Cardiac septum (tissue), 1 donor: ENCODE measurements at regions not wholly inside any gene's neighbourhood (a gene's known extent, or its start where the extent isn't known, plus 50 kb on each side); places are given as distances from the start of the nearest gene placed in this dataset.
"Not testable (repeated sequence)": the region's sequence is repeated elsewhere in the genome, so short reads cannot be mapped to it uniquely, and the experiment has no call there.

Experiments
- DNase-seq: peaks from one replicate; pipeline ENCODE4 v3.0.0-alpha.2; 2020; ENCODE audit warnings: low spot score
- intact Hi-C: fragments of 100-400 bp; cut with DNase I; formaldehyde crosslinking; loops from one replicate; pipeline ENCODE4 v1.14.0; 2022
- donor health status: DM: no; HTN: no; CAD: no.

GRCh38 chrX:34426334-34426733 is 230.8 kb downstream of the TMEM47 start:
- intact Hi-C loops, result no loop called here
- DNase-seq, result no peak

DNA sequence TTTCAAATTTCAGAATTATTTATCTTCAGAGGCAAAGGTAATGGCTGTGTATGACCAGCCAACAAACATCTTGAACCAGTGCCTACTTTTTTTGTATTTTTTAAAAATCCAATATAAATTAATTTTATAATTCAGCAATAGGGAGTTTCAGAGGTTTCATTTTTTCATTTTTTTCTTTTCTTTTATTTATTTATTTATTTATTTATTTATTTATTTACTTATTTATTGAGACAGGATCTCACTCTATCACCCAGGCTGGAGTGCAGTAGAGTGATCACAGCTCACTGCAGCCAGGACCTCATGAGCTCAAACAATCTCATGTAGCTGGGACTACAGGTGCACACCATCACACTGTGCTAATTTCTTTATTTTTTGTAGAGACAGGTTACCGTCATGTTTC is 250.5 kb downstream of the TMEM47 start:
- intact Hi-C loops, result no loop called here
- no peak for DNase-seq

GRCh38 chrX:34404386-34405070 is 252.6 kb downstream of the TMEM47 start:
- intact Hi-C loops, result no loop called here
- no peak for DNase-seq

DNA sequence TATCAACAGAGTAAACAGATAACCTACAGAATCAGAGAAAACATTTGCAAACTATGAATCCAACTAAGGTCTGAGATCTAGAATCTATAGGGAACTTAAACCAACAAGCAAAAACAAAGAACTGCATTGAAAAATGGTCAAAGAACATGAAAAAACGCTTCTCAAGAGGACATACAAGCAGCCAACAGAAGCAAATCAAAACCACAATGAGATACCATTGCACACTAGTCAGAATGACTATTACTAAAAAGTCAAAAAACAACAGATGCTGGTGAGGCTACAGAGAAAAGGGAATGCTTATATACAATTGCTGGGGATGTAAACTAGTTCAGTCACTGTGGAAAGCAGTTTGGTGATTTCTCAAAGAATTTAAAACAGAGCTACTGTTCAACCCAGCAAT is 255.7 kb downstream of the TMEM47 start:
- DNase-seq, result no peak
- intact Hi-C loops, result no loop called here

GRCh38 chrX:34382416-34382815 is 250.3 kb upstream of the FAM47A start:
- DNase-seq, result no peak

DNA sequence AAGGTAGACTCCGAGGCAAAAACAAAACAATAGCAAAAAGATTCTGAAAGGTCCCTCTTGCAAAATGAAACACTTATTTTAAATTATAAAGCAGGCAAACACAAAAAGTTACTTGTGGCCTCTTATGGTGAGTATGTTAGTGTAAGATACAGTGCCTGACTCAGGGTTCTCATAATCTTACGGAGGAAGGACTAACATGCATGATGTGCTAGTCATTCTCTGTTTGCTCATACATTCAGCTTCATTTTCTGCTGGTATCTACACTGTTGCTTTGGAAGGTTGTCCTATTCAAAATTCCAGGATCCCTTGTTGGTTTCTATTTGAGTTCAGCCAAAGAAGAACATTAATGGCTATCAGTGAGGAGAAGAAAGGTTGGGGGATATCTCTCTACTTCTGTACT is 249.1 kb upstream of the FAM47A start:
- intact Hi-C loops, result no loop called here
- no peak for DNase-seq

More at GRCh38 chrX:34382416-34382815, 250.3 kb upstream of the FAM47A start:
- intact Hi-C loops, result no loop called here

GRCh38 chrX:34379891-34380290 is 247.8 kb upstream of the FAM47A start:
- intact Hi-C loops, result no loop called here

DNA sequence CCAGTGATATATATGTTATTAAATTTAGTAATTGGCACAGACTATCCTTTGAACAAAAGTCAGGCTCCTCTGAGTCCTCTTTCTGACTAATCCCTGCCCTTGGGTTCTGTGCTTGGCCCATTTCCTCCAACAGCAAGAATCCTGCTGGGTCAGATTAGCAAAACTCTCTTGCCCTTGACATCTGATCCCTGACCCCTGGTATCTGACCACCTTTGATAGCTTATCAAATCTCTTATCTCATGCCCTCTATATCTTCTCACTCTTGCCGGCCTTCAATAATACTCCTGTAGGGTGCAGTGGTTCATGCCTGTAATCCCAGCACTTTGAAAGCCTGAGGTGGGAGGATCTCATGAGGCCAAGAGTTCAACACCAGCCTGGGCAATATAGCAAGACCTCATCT is 245.5 kb upstream of the FAM47A start:
- no peak for DNase-seq
- intact Hi-C loops, result no loop called here

More at GRCh38 chrX:34379891-34380290, 247.8 kb upstream of the FAM47A start:
- DNase-seq, result no peak

GRCh38 chrX:34371754-34372153 is 239.6 kb upstream of the FAM47A start:
- no peak for DNase-seq
- intact Hi-C loops, result no loop called here

DNA sequence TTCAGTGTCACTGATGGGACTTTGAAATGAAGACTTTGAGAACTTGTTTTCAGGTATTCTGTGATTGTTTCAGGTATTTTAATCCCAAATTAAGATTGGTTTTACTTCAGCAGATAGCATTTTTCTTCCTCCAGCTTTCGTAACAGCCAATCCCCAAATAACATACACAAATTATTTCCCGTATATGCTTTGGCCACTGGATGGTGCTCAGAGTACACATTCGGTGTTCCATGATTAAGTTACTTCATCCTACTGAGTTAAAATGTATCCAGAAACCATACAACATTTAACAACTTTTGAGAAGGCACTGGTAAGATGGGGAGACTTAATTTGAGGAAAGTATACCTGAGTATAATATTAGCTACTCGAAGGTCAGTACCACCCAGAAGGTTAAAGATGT is 233.4 kb upstream of the FAM47A start:
- intact Hi-C loops, result no loop called here

GRCh38 chrX:34350561-34351335 is 218.6 kb upstream of the FAM47A start:
- intact Hi-C loops, result no loop called here
- no peak for DNase-seq

More for the DNA sequence above, 233.4 kb upstream of the FAM47A start:
- no peak for DNase-seq

GRCh38 chrX:34343001-34343400 is 210.9 kb upstream of the FAM47A start:
- intact Hi-C loops, result no loop called here
- no peak for DNase-seq

DNA sequence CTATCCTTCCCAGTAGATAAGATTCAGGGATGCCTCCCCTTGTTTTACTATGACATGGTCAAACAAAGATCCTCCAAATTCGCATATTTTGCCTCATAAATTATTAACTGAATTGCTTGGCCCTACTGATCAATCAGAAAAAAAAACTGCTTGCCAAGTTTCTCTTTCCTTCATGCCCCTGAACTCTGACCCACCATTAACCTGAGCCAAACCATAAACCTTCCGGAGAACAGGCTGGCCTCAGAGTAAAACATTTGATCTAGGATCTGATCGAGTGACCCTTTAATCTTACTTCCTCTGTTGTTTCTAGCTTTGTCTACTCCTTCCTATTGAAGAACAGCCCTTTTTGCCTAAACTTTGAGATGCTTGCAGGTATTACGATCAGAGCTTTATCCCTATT is 209.7 kb upstream of the FAM47A start:
- DNase-seq, result no peak
- intact Hi-C loops, result no loop called here

GRCh38 chrX:34341258-34341657 is 209.1 kb upstream of the FAM47A start:
- intact Hi-C loops, result no loop called here
- DNase-seq, result no peak

DNA sequence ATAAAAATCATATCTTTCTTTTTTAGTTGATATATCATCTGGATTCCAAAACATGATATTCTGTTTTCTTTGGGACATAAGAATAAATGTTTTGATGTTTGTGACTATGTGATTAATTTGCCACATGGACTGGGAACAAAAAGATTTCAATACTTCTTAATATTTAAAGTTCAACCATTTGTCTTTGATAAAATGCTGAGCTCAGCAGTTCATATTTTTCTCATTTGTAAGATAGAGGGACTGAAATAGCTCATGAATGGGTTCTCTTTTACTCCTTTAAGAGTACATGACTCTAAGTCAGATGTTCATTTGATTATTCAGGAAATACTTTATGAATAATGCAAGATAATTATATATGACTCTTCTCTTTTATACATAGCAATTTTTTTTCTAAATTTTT is 205.9 kb upstream of the FAM47A start:
- intact Hi-C loops, result no loop called here
- no peak for DNase-seq

DNA sequence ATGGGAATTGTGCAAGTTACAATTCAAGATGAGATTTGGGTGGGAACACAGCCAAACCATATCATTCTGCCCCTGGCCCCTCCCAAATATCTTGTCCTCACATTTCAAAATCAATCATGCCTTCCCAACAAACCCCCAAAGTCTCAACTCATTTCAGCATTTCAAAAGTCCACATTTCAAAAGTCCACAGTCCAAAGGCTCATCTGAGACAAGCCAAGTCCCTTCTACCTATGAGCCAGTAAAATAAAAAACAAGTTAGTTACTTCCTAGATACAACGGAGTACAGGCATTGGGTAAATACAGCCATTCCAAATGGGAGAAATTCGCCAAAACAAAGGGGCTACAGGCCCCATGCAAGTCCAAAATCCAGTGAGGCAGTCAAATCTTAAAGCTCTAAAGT is 203.3 kb upstream of the FAM47A start:
- DNase-seq, intact Hi-C loops: not testable (repeated sequence)

- intact Hi-C loops, result no loop called here
Observed at GRCh38 chrX:34332334-34332733, 200.2 kb upstream of the FAM47A start.

GRCh38 chrX:34325460-34325859 is 193.3 kb upstream of the FAM47A start:
- intact Hi-C loops, result no loop called here
- DNase-seq, result no peak

More at GRCh38 chrX:34332334-34332733, 200.2 kb upstream of the FAM47A start:
- no peak for DNase-seq

GRCh38 chrX:34320424-34320823 is 188.3 kb upstream of the FAM47A start:
- DNase-seq, intact Hi-C loops: not testable (repeated sequence)

- no peak for DNase-seq
- intact Hi-C loops, result no loop called here
Observed at GRCh38 chrX:34300871-34301270, 168.8 kb upstream of the FAM47A start.

DNA sequence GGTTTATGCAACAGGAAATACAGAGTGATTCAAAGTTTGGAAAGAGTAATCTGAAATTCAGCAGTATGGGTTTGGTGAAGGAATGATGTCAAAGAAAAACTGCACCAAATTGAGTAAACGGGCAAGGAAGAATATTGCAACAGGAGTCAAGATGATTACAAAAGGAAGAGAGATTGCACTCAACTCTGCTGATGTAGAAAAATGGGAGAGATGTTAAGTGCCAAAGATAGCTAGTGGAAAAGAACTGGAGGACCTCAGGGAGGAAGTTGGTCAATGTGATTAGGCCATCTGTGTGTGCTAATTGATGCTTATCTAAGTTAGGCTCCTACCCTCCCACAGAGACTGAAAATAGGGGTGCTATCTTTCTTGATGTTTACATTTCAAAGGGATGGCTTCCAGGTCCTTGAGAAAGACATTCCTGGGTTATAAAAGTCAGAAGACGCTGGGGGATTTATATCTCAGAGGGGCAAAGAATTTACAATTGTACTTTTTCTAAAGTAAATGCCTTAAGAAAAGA is 167.4 kb upstream of the FAM47A start:
- intact Hi-C loops, result loop anchor here (10.0 kb wide), 1 partner anchor 865 kb away; no protein-coding TSS in a partner anchor
- DNase-seq, result no peak
